Transverse colon (tissue), 4 donors: ENCODE measurements at regions not wholly inside any gene's neighbourhood (a gene's known extent, or its start where the extent isn't known, plus 50 kb on each side); places are given as distances from the start of the nearest gene placed in this dataset.

Experiments used
- DNase-seq: peaks from one replicate; pipeline ENCODE4 v3.0.0-alpha.2; 2019
- H3K27ac ChIP-seq, 4 donors: fragments of 200-600 bp; sonication (generic); 2 replicates each; pipeline ENCODE4 v1.5.1; 2016 to 2018; ENCODE audit warnings: inconsistent platforms in 4 of 4
- H3K27me3 ChIP-seq: fragments of 200-600 bp; sonication (generic); 2 replicates; pipeline ENCODE4 v1.5.1; 2017; ENCODE audit warnings: inconsistent platforms
- H3K36me3 ChIP-seq, 4 donors: fragments of 200-600 bp; sonication (generic); 2 replicates each; pipeline ENCODE4 v1.5.1; 2017 to 2019; ENCODE audit warnings: inconsistent platforms in 4 of 4
- H3K4me1 ChIP-seq, 4 donors: fragments of 200-600 bp; sonication (generic); 2 replicates each; pipeline ENCODE4 v1.5.1; 2017 to 2020; ENCODE audit warnings: inconsistent platforms in 4 of 4
- H3K4me3 ChIP-seq, 4 donors: fragments of 200-600 bp; sonication (generic); 1 replicate in 1 of 4; 2 replicates in 3 of 4; pipeline versions ENCODE4 v1.5.1 to v1.6.1; 2017 to 2019; ENCODE audit warnings: inconsistent platforms in 4 of 4
- H3K9me3 ChIP-seq, 2 donors: fragments of 200-600 bp; sonication (generic); 2 replicates each; pipeline ENCODE4 v1.5.1; 2017 to 2019; ENCODE audit warnings: inconsistent platforms in 2 of 2
- EP300 ChIP-seq: sonication (generic); formaldehyde crosslinking; IDR thresholded peaks from one replicate; pipeline ENCODE4 v1.6.1; 2017; ENCODE audit warnings: antibody characterized with exemption, low read depth
- POLR2A ChIP-seq: fragments of 450-650 bp; IDR thresholded peaks from one replicate; pipeline ENCODE4 v1.6.1; 2016; ENCODE audit warnings: antibody characterized with exemption, mild to moderate bottlenecking, moderate library complexity
- POLR2AphosphoS5 ChIP-seq, 3 donors: sonication (generic); formaldehyde crosslinking; IDR thresholded peaks; one replicate each; pipeline ENCODE4 v1.6.1; 2016; ENCODE audit warnings: antibody characterized with exemption in 3 of 3
- WGBS, 2 donors: methylation state at CpG; one replicate each; pipeline ENCODE4 v1.1.5; 2018; ENCODE audit warnings: low coverage in 1 of 2; 5-methylcytosine and 5-hydroxymethylcytosine counted together
- in situ Hi-C, 4 donors: fragments of 200-750 bp; cut with MboI; loops; one replicate each; pipeline versions ENCODE4 v1.15.0 to v1.15.1; 2017; ENCODE audit warnings: low sequenced_read_pairs in 3 of 4, low pct_ligation_motif_present in 1 of 4, low pct_unique_long_range_greater_than_20kb in 1 of 4
- intact Hi-C: fragments of 100-400 bp; cut with DNase I; formaldehyde crosslinking; loops from one replicate; pipeline ENCODE4 v1.15.1; 2023; ENCODE audit warnings: low total_unique reads
- TF ChIP-seq, protein P1 (sequence below), 5 experiments: fragments of 200-600 bp in 3 of 5; fragments of 450-650 bp in 2 of 5; sonication (generic) in 3 of 5; IDR thresholded peaks; 1 replicate in 2 of 5; 2 replicates in 3 of 5; pipeline ENCODE4 v1.5.1; 2016 to 2017; ENCODE audit warnings: antibody characterized with exemption in 5 of 5, inconsistent platforms in 3 of 5, mild to moderate bottlenecking in 2 of 5, moderate library complexity in 1 of 5

DNA sequence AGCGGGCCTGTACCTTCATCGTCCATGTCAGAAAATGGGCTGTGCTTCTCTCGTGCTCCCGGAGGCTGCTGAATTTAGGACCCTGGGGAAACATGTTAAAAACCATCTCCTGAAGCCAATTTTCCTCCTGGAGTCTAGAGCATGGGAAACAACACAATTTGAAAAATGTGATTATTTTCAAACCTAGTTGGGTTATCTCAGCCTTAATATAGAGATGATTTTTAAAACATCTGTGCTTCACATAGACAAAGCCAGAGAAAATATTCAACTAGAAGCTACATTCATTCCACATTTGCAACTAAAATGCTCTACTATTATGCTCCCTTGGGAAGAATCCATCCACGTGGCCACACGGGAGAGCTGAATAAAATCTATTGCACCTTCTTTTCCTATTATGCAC lies 225.9 kb upstream of the TMEM72 start:
- H3K27ac ChIP-seq: no peak overlapping the region
- H3K27me3 ChIP-seq: no peaks in the 10 kb centered on the region
- intact Hi-C loops (no loop called here), in situ Hi-C loops (no loop called here)
- H3K9me3 ChIP-seq: no peaks in the 10 kb centered on the region
- DNase-seq: no peak
- H3K36me3 ChIP-seq: no peaks in the 10 kb centered on the region
- no peak overlapping the region for H3K4me3 ChIP-seq
- TF ChIP-seq, protein P1, sequence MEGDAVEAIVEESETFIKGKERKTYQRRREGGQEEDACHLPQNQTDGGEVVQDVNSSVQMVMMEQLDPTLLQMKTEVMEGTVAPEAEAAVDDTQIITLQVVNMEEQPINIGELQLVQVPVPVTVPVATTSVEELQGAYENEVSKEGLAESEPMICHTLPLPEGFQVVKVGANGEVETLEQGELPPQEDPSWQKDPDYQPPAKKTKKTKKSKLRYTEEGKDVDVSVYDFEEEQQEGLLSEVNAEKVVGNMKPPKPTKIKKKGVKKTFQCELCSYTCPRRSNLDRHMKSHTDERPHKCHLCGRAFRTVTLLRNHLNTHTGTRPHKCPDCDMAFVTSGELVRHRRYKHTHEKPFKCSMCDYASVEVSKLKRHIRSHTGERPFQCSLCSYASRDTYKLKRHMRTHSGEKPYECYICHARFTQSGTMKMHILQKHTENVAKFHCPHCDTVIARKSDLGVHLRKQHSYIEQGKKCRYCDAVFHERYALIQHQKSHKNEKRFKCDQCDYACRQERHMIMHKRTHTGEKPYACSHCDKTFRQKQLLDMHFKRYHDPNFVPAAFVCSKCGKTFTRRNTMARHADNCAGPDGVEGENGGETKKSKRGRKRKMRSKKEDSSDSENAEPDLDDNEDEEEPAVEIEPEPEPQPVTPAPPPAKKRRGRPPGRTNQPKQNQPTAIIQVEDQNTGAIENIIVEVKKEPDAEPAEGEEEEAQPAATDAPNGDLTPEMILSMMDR (IDR thresholded peaks at IDR 0.05): no peak
- TF ChIP-seq POLR2AphosphoS5 (IDR thresholded peaks at IDR 0.05) (no peak), POLR2A (no peak), EP300 (no peak)
- H3K4me1 ChIP-seq: no peaks in the 10 kb centered on the region
- 80% methylated on average over 2 to 6 of the region's 6 CpGs for WGBS, 2 donors

DNA sequence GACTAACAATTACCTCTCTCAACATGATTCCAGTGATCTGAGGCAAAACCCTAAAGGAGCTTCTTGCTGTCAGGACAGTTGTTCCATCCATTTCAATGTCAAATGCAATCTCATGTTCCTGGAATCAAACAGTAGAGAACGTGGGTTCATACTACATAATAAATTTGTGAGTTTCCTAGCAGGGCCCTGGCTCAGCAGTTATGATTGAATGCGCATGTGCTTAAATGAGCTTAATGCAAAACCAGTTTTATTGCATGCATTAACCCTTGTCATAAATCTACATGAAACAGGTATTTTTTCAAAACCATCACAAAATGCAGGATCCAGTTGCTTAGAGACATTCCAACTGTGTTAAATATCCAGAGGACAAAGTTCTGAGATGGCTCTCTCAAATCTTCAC lies 225.4 kb upstream of the TMEM72 start:
- WGBS, 2 donors: 49 to 80% methylated on average over 1 to 2 of the region's 2 CpGs
- no peak overlapping the region for H3K4me3 ChIP-seq

DNA sequence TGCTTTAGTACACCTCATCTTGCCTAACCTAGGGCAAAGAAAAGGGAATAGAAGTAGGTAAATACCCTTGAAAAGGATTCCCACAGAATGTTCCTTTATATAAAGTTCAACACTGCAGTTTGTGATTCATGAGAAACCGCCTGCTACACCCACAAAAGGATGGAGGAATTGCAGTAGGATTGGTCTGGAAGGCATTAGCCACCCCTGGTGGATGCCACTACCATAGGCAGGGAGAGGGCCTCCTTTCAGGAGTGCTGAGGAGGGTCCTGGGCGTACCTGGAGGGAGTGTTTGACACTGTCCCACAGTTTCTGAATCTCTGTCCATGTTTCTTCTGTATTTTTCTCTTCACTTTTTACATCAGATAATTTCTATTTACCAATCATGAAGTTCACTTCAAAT lies 221.8 kb upstream of the TMEM72 start:
- Histone ChIP-seq H3K27ac (no peak overlapping the region), H3K36me3 (no peaks in the 10 kb centered on the region), H3K4me1 (no peaks in the 10 kb centered on the region), H3K9me3 (no peaks in the 10 kb centered on the region), H3K27me3 (no peaks in the 10 kb centered on the region), H3K4me3 (no peak overlapping the region)
- in situ Hi-C loops: no loop called here
- intact Hi-C loops: no loop called here
- TF ChIP-seq, protein P1 (IDR thresholded peaks at IDR 0.05): no peak
- TF ChIP-seq POLR2A (no peak), POLR2AphosphoS5 (IDR thresholded peaks at IDR 0.05) (no peak), EP300 (no peak)
- DNase-seq: no peak
- WGBS, 2 donors: 73 to 85% methylated on average over 2 of the region's 2 CpGs

More for the DNA sequence above, 225.4 kb upstream of the TMEM72 start:
- no peak overlapping the region for H3K27ac ChIP-seq
- H3K9me3 ChIP-seq: no peaks in the 10 kb centered on the region
- H3K27me3 ChIP-seq: no peaks in the 10 kb centered on the region
- in situ Hi-C loops (no loop called here), intact Hi-C loops (no loop called here)
- TF ChIP-seq EP300 (no peak), POLR2A (no peak), POLR2AphosphoS5 (IDR thresholded peaks at IDR 0.05) (no peak)
- TF ChIP-seq, protein P1 (IDR thresholded peaks at IDR 0.05): no peak
- no peak for DNase-seq
- no peaks in the 10 kb centered on the region for H3K36me3 ChIP-seq
- no peaks in the 10 kb centered on the region for H3K4me1 ChIP-seq

DNA sequence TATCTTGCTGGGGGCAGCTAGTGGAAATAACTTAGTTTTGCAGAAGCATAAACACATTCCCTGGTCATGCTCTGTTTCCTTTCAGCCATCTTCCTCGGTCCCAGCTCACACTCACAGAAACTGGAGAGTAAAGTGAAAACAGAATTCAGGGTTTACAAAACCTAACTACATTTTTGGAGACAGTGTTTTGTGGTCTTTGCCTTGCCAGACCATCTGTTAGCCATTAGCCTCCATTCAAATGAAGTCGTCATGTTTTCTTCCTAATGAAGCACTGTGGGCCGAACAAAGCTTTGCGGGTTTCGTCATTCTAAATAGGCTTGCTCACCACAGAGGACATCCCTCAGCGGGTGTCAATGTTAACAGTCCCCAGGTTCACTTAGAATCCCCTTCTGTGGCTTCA lies 214.6 kb upstream of the TMEM72 start:
- Histone ChIP-seq H3K4me3 (no peak overlapping the region), H3K27ac (peak overlapping the region in 1 of 4 donors; percentile 17), H3K4me1 (no peaks in the 10 kb centered on the region), H3K27me3 (no peaks in the 10 kb centered on the region), H3K9me3 (no peaks in the 10 kb centered on the region), H3K36me3 (no peaks in the 10 kb centered on the region)
- in situ Hi-C loops: no loop called here
- 40 to 78% methylated on average over 1 to 6 of the region's 6 CpGs for WGBS, 2 donors
- intact Hi-C loops: no loop called here
- TF ChIP-seq EP300: no peak
- no peak for DNase-seq

DNA sequence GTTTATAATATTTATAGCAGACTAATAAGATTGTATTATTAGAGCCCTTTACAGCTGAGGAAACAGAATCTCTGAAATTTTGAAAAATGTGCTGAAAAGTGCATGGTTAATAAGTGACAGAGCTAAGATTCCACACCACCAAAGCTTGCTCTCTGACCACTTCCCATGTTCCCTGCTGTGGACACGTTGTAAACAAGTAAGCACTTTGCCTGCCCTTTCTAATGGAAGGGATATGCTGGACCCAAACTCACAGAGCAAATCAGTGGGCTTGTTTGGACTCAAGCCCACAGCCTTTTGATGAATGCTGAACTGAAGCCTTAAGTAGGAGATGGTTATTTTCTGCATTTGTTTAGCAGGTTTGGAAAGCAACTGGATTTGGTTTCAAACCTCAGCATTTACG lies 214.0 kb upstream of the TMEM72 start:
- H3K4me3 ChIP-seq: no peak overlapping the region
- no peaks in the 10 kb centered on the region for H3K27me3 ChIP-seq
- in situ Hi-C loops (no loop called here), intact Hi-C loops (no loop called here)
- H3K36me3 ChIP-seq: no peaks in the 10 kb centered on the region
- DNase-seq: no peak
- WGBS, 2 donors: 27 to 48% methylated on average over 1 to 2 of the region's 2 CpGs
- TF ChIP-seq POLR2AphosphoS5 (IDR thresholded peaks at IDR 0.05): no peak
- TF ChIP-seq, protein P1 (IDR thresholded peaks at IDR 0.05): no peak
- TF ChIP-seq POLR2A: no peak
- no peak for TF ChIP-seq EP300
- H3K27ac ChIP-seq: no peak overlapping the region
- H3K9me3 ChIP-seq: peaks cover 0 to under 1% of the 10 kb centered on the region in 2 donors
- H3K4me1 ChIP-seq: no peaks in the 10 kb centered on the region
